Globus pallidus (tissue), 1 donor: ENCODE measurements at regions not wholly inside any gene's neighbourhood (a gene's known extent, or its start where the extent isn't known, plus 50 kb on each side); places are given as distances from the start of the nearest gene placed in this dataset.

Source experiments
- DNase-seq: peaks from one replicate; pipeline ENCODE4 v3.0.0-alpha.2; 2015; ENCODE audit warnings: low spot score

DNA sequence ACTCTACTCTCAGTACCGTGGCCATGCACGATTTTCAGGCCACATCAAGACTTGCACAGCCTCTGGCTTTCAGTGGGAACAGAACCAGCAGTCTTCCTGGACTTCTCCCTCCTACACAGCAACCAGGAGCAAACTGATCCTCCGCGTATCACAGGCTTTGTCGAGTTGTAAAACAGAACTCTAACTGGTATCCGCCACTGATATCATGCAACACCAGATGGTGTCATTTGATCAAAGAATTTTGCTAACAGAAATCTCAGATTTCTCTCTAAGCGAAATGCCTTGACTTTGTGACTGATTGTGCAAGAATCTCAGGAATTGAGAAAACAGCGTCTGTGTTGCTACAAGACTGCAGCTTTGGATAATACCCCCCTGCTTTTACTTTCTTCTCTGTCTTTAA lies 85.7 kb downstream of the COPS8 start:
- DNase-seq = no peak

DNA sequence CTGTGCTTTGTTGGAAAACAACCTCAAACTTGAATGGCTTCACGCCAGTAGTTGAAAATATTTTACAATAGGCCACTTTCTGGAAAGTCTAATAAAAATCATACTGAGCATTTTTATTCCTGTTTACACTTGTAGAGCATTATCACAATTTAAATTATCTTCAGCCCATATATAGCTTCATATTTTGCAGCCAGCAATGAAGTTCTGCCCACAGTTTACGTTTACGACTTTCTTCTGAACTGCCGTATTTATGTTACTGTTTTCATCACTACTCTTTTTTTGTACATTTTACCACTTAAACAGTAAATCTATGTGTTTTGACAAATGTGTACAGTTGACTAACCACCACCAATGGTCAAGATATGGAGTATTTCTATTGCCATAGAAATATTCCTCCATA lies 86.2 kb downstream of the COPS8 start:
- no peak for DNase-seq

DNA sequence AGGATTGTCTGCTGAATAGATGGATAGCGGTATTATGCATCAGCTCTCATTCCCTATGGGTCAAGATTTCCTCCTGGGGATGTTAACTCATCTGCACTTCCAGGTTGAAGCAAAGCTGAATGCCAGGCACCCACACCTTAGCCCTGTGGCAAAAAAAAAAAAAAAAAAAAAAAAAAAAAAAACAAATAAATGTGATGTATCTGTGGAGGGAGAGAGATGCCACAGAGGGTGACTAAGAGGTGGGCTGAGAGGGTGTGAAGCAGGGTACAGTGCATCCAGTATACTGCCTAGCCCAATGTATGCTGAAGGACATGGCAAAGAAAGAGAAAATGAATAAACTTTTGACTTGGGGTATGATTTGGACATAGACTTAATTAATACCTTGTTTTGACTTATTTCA lies 91.4 kb downstream of the COPS8 start:
- no peak for DNase-seq

DNA sequence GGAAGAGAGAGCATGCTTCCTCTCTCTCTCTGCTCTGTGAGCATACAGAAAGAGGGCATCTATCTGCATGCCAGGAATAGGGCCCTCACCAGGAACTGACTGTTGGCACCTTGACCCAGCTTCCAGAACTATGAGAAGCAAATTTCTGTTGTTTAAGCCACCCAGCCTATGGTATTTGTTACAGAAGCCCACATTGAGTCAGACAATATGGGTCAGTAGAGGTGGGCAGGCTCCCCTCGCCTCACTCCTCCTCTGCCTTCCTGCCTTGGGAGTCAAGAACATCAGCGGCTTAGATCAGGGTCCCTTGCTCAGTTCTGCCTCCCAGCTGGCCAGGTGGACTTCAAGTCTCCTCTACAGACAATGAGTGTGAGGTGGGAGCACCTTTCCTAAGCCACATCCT lies 92.3 kb downstream of the COPS8 start:
- DNase-seq = no peak

DNA sequence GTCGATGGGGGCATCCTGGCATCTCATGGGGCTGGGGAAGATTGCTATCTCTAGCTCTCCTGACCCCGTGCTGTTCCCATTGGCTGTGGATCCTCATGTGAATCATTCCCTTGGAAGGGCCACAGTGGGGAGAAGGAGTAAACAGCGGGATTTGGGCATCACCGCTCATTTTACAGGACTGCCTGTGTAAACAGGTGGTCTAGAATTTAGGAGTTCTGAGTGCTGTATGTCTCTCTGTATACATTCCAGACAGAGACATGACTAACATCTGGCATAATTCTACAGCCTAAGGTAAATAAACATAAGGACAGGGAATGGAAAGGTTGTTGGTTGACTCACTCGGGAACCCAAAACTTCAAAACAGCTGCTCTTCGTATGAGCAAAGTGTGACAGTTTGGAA lies 92.7 kb downstream of the COPS8 start:
- DNase-seq = no peak

DNA sequence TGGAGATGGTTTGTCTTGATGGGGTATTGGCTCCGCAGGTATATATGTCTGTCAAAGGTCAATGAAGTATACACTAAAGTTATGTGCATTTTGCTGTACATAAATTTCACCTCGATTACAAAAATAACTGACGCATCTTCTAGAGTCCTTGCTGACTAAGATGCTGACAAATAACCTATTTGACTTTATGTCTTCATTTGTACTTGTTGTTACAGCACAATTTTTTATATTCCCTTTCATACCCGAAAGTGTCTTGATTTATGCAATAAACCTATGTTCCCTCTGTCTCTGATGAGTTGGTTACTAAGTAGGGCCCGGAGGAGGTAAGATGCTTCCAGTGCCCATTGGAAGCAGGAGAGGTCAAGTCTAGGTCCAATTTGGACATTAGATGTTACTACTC lies 93.5 kb downstream of the COPS8 start:
- no peak for DNase-seq

DNA sequence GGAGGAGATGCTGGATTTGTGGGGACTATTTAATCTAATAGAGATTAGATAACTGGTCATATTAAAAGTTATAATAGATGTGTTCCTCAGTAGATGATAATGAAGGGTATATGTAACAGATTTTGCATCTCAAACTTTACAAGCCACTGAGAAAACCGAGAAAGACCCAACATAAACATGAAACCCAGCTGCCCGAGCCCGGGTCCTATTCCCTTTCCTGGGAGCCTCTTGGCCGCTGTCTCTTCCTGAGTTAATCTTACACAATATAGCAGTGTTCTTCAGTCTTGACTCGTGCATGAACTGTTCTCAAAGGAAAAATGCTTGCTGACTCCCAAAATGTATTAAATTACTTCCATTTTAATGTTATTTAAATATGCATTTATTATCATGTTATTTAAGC lies 94.5 kb downstream of the COPS8 start:
- DNase-seq = no peak

DNA sequence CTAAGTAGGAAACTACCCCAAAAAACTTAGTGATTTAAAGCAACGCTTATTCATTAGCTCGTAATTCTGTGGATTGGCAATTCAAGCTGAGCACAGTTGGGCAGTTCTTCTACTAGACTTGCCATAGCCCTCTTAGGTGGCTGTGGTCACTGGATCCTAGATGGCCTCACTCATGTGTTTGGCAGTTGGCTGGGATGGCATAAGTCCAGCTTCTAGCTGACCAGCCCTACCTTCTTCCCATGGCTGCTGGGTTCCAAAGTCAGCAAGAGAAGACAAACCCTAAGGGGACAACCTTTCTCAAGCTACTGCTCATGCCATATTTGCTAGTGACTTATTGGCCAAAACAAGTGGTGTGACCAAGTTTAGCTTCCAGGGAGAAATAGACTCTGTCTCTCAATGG lies 95.3 kb downstream of the COPS8 start:
- DNase-seq = no peak

DNA sequence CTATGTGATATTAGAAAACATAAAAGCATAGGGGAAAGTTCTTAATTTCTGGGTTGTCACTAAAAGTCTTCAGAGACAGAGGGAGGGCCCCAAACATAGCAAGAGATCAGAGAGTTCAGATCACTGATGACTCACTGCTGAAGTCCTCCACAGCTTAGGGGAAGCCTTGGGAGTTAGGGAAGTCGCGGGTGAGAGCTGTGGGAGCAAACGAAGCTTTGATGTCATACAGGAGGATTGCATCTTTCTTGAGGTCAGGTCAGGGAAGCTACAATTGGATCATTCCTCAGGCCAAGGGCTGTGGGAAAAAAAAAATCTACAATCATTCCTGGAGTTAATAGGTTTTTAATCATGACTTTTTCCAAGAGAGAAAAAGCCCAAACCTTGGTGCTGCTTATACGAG lies 96.2 kb downstream of the COPS8 start:
- DNase-seq = no peak

DNA sequence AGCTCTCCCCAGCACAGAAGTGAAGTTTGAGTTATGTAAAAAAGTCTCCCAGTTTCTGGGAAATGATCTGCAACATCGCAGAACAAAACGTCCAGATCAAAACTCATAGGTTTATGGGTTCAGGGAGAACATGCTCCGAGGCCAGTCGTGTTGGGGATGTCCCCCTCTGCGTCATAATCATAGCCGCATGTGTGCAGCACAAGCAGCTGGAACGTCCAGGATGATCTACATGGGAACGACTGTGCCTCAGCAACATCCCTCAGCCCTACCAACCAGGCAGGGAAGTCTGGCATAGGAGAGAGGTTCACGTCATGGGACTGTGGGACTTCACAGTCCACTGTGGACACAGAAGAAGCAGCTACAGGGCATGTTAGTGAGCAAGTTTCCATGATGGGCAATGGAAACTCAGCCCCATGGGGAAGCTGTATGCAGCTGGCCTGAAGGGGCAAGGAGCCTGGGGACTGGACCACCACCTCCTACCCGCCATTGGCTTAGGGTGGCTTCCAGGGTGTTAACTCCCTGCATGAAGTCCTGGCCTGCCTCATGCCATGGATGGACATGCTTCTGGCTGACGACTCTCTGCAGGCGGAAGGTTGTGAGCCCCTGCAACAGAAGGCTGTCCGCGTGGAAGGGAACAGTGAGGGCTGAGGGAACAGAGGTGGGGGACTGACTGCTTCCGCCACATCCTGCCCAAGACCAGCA lies 96.9 kb downstream of the COPS8 start:
- no peak for DNase-seq

DNA sequence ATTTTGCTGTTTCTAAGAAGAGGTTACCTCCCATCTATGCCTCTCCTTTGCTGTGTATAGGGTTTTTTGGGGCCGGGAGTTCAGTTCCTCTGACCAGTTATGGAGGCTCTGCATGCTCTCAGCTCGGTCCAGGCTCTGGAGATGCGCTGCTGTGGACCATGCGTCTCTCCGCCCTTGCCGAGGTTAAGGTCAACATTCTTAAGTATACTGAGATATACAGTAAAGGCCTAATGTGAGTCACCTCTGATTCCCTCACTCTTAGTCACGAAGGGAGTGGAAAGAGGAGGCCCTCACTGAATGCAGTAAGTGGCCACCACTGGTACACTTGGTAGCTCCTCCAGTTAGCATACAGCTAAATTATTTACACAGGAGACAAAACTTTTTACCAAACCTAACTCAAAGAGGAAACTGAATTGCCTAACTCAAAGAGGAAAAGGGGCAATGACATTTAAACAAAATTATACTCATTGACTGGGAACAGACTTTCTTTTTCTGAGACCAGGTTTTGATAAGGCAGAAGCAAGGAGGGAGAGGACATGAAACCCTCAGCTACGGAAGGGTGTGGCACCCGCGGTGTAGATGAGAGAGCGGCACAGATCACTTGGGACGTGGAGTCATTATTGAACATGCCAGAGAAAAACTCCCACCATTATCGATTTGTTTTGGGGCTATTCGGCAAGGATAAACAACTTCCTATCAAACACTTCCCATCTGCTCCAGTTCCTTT lies 98.7 kb downstream of the COPS8 start:
- DNase-seq = no peak

DNA sequence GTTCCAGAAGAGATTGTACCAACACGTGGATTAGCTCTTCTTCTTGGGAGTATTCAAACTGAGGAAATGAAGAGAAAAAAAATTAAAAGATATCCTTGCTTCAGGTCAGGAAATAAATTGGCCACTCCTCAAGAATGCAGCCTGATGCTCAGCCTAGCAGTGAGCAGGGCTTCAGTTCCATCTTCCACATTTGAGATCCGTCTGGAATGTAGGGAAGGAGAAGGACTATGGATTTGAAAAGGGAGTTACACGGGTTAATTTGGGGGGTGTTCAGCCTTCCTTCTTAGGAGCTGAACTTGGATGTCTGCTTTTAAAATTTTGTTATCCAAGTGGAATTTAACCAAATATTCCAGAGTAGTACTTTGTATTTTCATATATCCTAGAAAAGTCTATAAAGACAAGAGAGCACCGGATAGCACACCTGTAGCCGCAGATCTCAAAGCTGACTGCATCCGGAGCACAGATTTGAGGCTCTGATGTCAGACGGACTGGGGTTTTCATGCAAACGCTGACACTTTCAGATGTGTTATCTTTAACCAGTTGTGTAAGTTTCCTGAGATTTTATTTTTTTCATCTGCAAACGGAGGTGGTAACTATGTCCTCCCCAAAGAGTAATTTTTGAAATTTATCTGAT lies 99.3 kb downstream of the COPS8 start:
- DNase-seq = no peak

DNA sequence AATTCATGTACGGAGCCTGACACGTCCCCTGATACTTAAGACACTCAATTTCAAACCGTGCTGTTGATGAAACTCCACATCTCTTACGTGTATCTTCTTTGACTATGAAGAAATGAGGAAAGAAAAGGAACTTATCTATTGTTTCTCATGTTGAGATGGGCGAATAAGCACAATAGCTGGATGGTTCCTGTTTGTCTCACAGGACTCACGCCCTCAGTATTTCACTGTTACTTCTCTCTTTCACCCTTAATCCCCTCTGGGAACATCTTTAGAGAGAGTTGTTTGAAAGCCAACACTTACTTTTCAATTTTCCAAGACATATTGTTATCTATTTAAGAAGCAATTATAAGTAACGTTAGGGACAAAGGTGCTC lies 99.8 kb downstream of the COPS8 start:
- no peak for DNase-seq

DNA sequence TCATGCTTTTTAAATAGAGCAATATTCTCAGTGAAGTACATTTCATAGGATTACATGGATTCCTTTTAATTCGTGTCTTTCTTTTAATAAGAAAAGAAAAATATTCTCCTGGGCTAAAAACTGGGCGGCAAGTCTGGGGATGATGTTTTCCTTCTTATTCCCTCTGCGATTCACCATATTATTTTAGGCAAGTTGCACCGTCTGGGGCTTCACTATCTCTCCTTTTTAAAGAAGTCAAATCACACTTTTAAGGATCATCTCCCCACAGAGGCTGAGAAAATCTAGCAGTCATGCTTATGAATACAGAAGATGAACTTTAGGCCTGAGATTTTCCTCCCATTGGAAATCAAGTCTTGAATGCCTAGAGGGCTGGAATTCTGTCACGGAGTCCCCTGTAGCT lies 104.1 kb downstream of the COPS8 start:
- no peak for DNase-seq

DNA sequence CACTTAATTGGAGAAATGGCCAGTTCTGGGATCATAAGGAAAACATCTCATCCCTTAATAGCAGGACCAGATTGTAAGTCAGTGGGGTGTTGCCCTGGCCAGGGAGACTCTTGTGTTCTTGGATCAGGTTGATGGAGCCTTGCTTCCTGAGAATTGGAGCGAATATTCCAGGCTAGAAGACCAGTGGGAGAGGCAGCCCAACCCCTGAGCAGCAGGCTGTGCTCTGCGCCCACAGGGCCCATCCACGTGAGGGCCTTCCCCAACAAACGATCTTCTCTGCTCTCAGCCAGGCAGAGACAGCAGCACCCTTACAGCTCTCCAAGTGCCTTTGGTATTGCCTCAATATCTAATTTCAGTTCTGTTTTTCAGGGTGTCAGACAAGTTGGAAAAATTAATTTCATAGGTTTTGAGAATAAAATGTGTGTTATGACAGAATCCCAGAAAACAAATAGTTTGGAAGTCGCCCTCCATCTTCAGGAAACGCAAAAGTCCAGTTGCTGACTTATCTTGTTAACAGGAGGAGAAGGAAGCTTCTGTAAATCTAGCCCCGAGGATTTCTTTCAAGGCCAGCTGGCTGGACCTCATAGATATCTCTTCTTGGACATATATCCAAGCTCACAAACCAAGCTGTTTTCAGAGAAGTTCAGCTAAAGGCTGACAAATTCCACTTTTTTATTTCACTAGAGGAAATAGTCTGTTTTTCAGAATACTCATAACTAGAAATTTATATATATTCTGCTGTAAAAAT lies 105.5 kb downstream of the COPS8 start:
- DNase-seq = no peak

DNA sequence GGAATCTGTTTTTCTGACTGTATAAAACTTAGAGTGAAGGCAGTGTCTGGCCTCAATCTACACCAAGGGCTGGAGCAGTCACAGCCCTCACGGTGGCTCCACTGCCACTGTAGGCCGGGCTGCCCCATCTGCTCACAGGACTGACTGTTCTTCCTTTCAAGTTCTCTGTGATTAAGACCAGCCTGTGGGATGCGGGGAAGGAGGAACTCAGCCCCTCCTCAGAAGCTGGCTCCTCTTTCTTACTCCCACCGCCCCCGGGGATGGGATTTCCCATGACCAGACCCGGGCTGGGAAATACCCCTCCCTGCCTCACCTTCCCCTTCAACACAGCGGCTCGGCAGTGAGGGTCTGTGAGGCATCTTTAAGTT lies 106.0 kb downstream of the COPS8 start:
- no peak for DNase-seq

DNA sequence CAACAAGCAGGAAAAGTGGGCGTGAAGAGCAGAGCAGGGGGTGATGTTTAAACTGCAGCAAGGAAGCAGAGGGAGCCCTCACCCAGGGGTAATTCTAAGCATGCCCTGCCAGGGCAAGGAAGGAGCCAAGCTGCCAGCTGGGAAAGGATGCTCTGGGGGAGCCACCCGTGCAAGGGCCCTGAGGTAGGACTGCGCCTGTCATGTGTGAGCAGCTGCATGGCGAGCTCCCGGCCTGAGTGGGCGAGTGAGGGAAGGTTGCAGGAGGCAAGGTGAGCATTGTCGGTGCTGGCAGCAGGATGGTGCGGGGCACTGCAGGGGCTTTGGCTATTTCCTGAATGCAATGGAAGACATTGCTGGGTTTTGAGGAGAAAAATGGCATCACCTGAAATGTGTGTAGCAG lies 107.2 kb downstream of the COPS8 start:
- DNase-seq = no peak

DNA sequence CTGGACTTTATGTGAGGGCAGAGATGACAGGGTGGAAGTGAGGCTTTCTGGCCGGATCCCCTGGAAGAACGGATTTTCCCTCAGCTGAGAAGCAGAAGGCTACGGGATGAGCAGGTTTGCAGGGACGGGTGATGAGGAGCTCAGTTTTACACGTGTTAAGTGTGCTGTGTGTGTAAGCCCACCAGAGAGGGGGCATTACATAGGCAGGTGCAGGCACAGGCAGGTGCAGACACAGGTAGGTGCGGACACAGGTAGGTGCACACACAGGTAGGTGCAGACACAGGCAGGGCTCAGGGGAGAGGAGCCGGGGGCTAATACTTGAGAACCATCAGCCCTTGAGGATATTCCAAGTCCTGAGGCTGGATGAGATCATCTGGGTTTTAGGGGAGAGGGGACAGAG lies 107.7 kb downstream of the COPS8 start:
- DNase-seq = no peak

DNA sequence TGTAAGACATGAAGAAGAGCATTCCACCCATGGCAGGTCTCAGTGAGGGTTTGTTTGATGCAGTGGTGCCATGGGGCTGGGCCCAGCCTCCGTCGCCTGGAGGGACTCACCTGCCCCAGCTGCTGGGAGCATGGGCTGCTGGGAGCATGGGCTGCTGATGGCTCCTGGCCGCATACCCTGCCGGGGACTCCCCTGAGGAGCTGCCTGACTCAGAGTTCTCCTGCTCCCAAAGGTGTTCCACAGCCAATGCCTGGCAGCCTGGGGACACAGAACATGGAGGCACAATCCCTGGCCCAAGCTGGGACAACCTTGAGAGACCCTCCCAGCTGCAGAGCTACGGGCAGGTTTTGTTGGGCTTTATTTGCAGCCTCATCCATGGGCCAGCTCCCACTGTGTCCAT lies 108.4 kb downstream of the COPS8 start:
- no peak for DNase-seq

DNA sequence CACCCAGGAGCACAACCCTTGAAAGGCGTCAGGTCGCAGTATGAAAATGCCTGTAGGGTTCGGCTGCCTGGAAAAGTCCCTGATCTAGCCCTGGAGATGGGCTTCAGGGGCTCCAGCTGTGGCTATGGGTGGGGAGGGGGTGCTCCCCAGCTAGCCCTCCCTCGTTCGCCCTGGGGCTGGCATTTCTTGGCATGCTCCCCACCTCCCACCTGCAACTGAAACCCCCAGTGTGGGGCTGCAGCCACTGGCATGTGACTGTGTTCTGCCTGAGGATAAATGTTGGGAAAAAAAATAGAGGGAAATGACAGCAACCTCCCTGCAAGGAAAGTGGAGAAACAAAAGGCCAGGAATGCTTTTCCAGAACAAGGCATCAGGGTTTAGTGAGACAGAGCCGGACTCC lies 109.2 kb downstream of the COPS8 start:
- no peak for DNase-seq

DNA sequence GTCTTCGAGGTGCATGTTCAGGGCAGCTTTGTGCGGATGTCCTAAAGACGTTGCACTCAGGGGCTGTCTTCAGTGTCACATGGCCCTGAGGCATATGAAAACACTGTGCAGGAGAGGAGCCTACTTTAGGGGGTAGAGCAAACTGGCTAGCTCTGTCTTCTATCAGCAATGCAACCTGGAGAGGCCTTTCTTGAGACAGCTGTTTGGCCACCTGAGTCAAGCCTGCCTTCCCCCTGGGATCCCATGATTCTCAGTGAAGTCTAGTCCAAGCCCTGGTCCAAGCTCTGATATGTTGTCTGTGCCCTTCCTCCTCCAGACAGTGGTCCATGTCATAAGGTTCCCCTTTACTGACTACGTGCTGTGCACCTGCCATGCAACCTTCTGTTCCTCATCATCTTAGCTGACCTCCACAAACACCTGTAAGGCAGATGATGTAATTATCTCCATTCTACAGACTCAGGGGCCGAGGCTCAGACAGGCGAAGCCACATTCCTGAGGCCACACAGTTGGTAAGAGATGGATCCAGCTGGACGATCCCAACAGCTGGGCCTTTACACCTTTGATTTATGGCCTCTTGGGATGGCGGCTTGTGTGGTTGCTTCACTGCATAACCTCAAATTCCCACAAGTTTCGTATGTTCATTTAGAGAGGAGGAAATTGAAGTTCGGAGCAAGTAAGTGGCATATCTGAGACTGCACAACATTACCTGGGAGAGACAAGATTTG lies 109.9 kb downstream of the COPS8 start:
- no peak for DNase-seq

DNA sequence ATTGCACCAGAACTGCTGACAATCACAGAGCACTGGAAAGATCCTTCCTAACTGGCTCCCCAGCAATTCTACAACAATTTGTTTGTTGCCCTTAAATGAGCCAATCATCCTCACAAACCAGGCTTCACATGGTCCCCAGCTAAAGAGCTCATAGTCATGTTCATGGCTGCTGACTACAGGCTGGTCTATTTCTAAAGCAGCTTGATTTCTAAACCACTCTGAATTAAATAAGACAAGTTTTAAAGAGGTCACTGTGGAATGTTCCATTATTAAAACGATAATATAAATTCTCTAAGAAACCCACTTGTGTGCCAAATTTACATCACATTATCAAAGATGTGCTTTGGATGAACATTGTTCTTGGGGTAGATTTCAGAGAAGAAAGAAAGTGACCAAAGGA lies 110.7 kb downstream of the COPS8 start:
- no peak for DNase-seq
